CD14-positive monocyte (primary cell): ENCODE measurements at regions not wholly inside any gene's neighbourhood (a gene's known extent, or its start where the extent isn't known, plus 50 kb on each side); places are given as distances from the start of the nearest gene placed in this dataset.

Source experiments
- DNase-seq, 3 donors: peaks; one replicate each; pipeline ENCODE4 v3.0.0-alpha.2; 2011 to 2022
- H2AFZ ChIP-seq: 2 replicates; pipeline ENCODE4 v1.6.0; 2012; ENCODE audit warnings: mild to moderate bottlenecking, low read depth, low read length, inconsistent platforms; ENCODE audit not compliant: insufficient read depth, poor library complexity, severe bottlenecking
- H3K27ac ChIP-seq, 2 donors: 1 replicate in 1 of 2; 2 replicates in 1 of 2; pipeline ENCODE4 v1.5.1; 2012 to 2013; ENCODE audit warnings: low read length in 2 of 2, control low read depth in 1 of 2, inconsistent platforms in 1 of 2, low read depth in 1 of 2, mild to moderate bottlenecking in 1 of 2
- H3K27me3 ChIP-seq, 2 donors: one replicate each; pipeline versions ENCODE4 v1.6.0 to v1.6.1; 2011 to 2013; ENCODE audit warnings: low read length in 2 of 2; ENCODE audit not compliant: control insufficient read depth in 2 of 2, insufficient read depth in 2 of 2
- H3K36me3 ChIP-seq, 2 donors: replicated peaks in 1 of 2; 1 replicate in 1 of 2; 2 replicates in 1 of 2; pipeline versions ENCODE4 v1.5.1 to v1.6.1; 2012 to 2013; ENCODE audit warnings: low read length in 2 of 2, control low read depth in 1 of 2, inconsistent platforms in 1 of 2, mild to moderate bottlenecking in 1 of 2; ENCODE audit not compliant: insufficient read depth in 2 of 2, control insufficient read depth in 1 of 2
- H3K4me1 ChIP-seq, 2 donors: 1 replicate in 1 of 2; 2 replicates in 1 of 2; pipeline versions ENCODE4 v1.5.1 to v1.6.1; 2012 to 2013; ENCODE audit warnings: low read length in 2 of 2, control low read depth in 1 of 2, inconsistent platforms in 1 of 2, mild to moderate bottlenecking in 1 of 2, moderate library complexity in 1 of 2; ENCODE audit not compliant: insufficient read depth in 2 of 2, control insufficient read depth in 1 of 2
- H3K4me2 ChIP-seq: replicated peaks from 2 replicates; pipeline ENCODE3; 2012; ENCODE audit warnings: low read length, moderate library complexity, mild to moderate bottlenecking; ENCODE audit not compliant: poor library complexity, severe bottlenecking; ENCODE audit errors: extremely low read depth
- H3K4me3 ChIP-seq, 3 experiments: fragments of 200-600 bp in 1 of 3; sonication (generic) in 1 of 3; replicated peaks in 1 of 3; 1 replicate in 2 of 3; 2 replicates in 1 of 3; pipeline ENCODE4 v1.5.1; 2011 to 2013; ENCODE audit warnings: low read length in 3 of 3, mild to moderate bottlenecking in 3 of 3, control low read depth in 2 of 3, low read depth in 2 of 3, inconsistent platforms in 1 of 3, moderate library complexity in 1 of 3
- H3K79me2 ChIP-seq: 2 replicates; pipeline ENCODE4 v1.6.0; 2012; ENCODE audit warnings: mild to moderate bottlenecking, control low read depth, inconsistent platforms, low read length, moderate library complexity; ENCODE audit not compliant: insufficient read depth
- H3K9ac ChIP-seq: 2 replicates; pipeline ENCODE4 v1.6.0; 2017; ENCODE audit warnings: low read length, mild to moderate bottlenecking; ENCODE audit not compliant: insufficient read depth, poor library complexity, severe bottlenecking
- H3K9me3 ChIP-seq, 2 donors: replicated peaks in 1 of 2; 1 replicate in 1 of 2; 2 replicates in 1 of 2; pipeline versions ENCODE4 v1.5.1 to v1.6.1; 2012 to 2013; ENCODE audit warnings: low read length in 2 of 2, control low read depth in 1 of 2; ENCODE audit not compliant: control insufficient read depth in 1 of 2, insufficient read depth in 1 of 2
- H4K20me1 ChIP-seq: 2 replicates; pipeline ENCODE4 v1.6.0; 2012; ENCODE audit warnings: mild to moderate bottlenecking, low read length, control low read depth, moderate library complexity; ENCODE audit not compliant: insufficient read depth
- H3K27ac Mint-ChIP-seq, 7 donors: one replicate each; pipeline ENCODE4 v1.8.0; 2020; ENCODE audit warnings: mild to moderate bottlenecking in 7 of 7, mixed read lengths in 7 of 7, moderate library complexity in 6 of 7, inconsistent platforms in 2 of 7
- H3K27me3 Mint-ChIP-seq, 3 donors: one replicate each; pipeline ENCODE4 v1.8.0; 2021 to 2022; ENCODE audit warnings: low read depth in 3 of 3, mild to moderate bottlenecking in 3 of 3, mixed read lengths in 3 of 3, moderate library complexity in 3 of 3, inconsistent platforms in 1 of 3
- H3K36me3 Mint-ChIP-seq, 2 donors: one replicate each; pipeline ENCODE4 v1.8.0; 2020; ENCODE audit warnings: mixed read lengths in 2 of 2, inconsistent platforms in 1 of 2, mild to moderate bottlenecking in 1 of 2
- H3K4me1 Mint-ChIP-seq: one replicate; pipeline ENCODE4 v1.8.0; 2020; ENCODE audit warnings: mild to moderate bottlenecking, mixed read lengths
- H3K4me3 Mint-ChIP-seq, 2 donors: one replicate each; pipeline ENCODE4 v1.8.0; 2020; ENCODE audit warnings: mild to moderate bottlenecking in 2 of 2, mixed read lengths in 2 of 2, moderate library complexity in 1 of 2
- H3K9me3 Mint-ChIP-seq, 7 donors: one replicate each; pipeline ENCODE4 v1.8.0; 2020 to 2022; ENCODE audit warnings: mixed read lengths in 7 of 7, mild to moderate bottlenecking in 6 of 7, moderate library complexity in 6 of 7, inconsistent platforms in 2 of 7
- CTCF ChIP-seq: fragments of 200-600 bp; IDR thresholded peaks from one replicate; pipeline ENCODE4 v1.8.0; 2022; ENCODE audit warnings: antibody characterized with exemption, mild to moderate bottlenecking
- WGBS: methylation state at CpG from one replicate; pipeline ENCODE4 v1.1.5; 2013; ENCODE audit warnings: missing lambda C conversion rate; ENCODE audit not compliant: insufficient coverage; 5-methylcytosine and 5-hydroxymethylcytosine counted together
- intact Hi-C, 2 donors: fragments of 100-400 bp; cut with micrococcal nuclease; formaldehyde crosslinking; loops; one replicate each; pipeline versions ENCODE4 v1.15.0 to v1.15.1; 2023

GRCh38 chr22:48197189-48197690 is 1434.8 kb downstream of the TBC1D22A start:
- no CpG with 5 or more reads among the region's 2 CpGs for WGBS

GRCh38 chr22:48192920-48193319 is 1430.5 kb downstream of the TBC1D22A start:
- Histone ChIP-seq H3K79me2 (no peaks in the 10 kb centered on the region), H3K4me3 (no peak overlapping the region), H3K27me3 (no peaks in the 10 kb centered on the region), H2AFZ (no peak overlapping the region), H3K4me1 (no peaks in the 10 kb centered on the region), H3K36me3 (no peaks in the 10 kb centered on the region), H3K27ac (no peak overlapping the region), H3K9me3 (peaks cover 4 to 8% of the 10 kb centered on the region in 2 donors), H4K20me1 (no peaks in the 10 kb centered on the region), H3K9ac (no peak overlapping the region), H3K4me2 (no peak overlapping the region)
- no peak overlapping the region for H3K27ac Mint-ChIP-seq
- TF ChIP-seq CTCF, result no peak
- no peaks in the 10 kb centered on the region for H3K4me1 Mint-ChIP-seq
- intact Hi-C loops, result no loop called here
- no CpG with 5 or more reads among the region's 3 CpGs for WGBS
- DNase-seq, result no peak
- no peaks in the 10 kb centered on the region for H3K36me3 Mint-ChIP-seq
- peaks cover 1 to 3% (median 2%) of the 10 kb centered on the region in 3 donors for H3K27me3 Mint-ChIP-seq
- H3K4me3 Mint-ChIP-seq, result no peak overlapping the region
- H3K9me3 Mint-ChIP-seq, result peaks cover 8 to 24% (median 16%) of the 10 kb centered on the region in 7 donors

More at GRCh38 chr22:48197189-48197690, 1434.8 kb downstream of the TBC1D22A start:
- Mint-ChIP-seq H3K4me3 (no peak overlapping the region), H3K9me3 (peaks cover 1 to 7% (median 3%) of the 10 kb centered on the region in 7 donors), H3K36me3 (no peaks in the 10 kb centered on the region), H3K27ac (no peak overlapping the region), H3K4me1 (peaks cover 7% of the 10 kb centered on the region), H3K27me3 (peaks cover 1 to 3% (median 2%) of the 10 kb centered on the region in 3 donors)
- no peak overlapping the region for H3K27ac ChIP-seq
- H3K27me3 ChIP-seq, result no peaks in the 10 kb centered on the region
- intact Hi-C loops, result no loop called here
- DNase-seq, result no peak
- H3K4me1 ChIP-seq, result peaks cover 6 to 8% of the 10 kb centered on the region in 2 donors
- TF ChIP-seq CTCF, result no peak
- H3K9me3 ChIP-seq, result no peaks in the 10 kb centered on the region
- no peak overlapping the region for H3K9ac ChIP-seq
- H2AFZ ChIP-seq, result no peak overlapping the region
- H3K79me2 ChIP-seq, result no peaks in the 10 kb centered on the region
- no peak overlapping the region for H3K4me3 ChIP-seq
- no peak overlapping the region for H3K4me2 ChIP-seq
- no peaks in the 10 kb centered on the region for H4K20me1 ChIP-seq
- H3K36me3 ChIP-seq, result no peaks in the 10 kb centered on the region
